D721Med (cell line): ENCODE measurements at regions not wholly inside any gene's neighbourhood (a gene's known extent, or its start where the extent isn't known, plus 50 kb on each side); places are given as distances from the start of the nearest gene placed in this dataset.
"Not testable (repeated sequence)": the region's sequence is repeated elsewhere in the genome, so short reads cannot be mapped to it uniquely, and the experiment has no call there.

Experiments used
- DNase-seq: peaks from one replicate; pipeline ENCODE4 v3.0.0; 2011; ENCODE audit warnings: low spot score; ENCODE audit not compliant: insufficient read length
- FAIRE-seq: peaks from 2 replicates; lab custom pipeline; 2011; peaks lifted over from hg19 to GRCh38; lab: Jason Lieb, UNC
- CTCF ChIP-seq: IDR thresholded peaks from 2 replicates; pipeline ENCODE4 v1.5.1; 2012; ENCODE audit warnings: mild to moderate bottlenecking, control low read depth; ENCODE audit not compliant: insufficient read depth; ENCODE audit errors: missing control alignments

GRCh38 chr7:122248472-122248871 lies 56.1 kb downstream of the FEZF1 start:
- FAIRE-seq = no peak
- no peak for TF ChIP-seq CTCF
- DNase-seq = no peak

GRCh38 chr7:122238729-122239128 lies 65.8 kb downstream of the FEZF1 start:
- not testable (repeated sequence) for DNase-seq, FAIRE-seq

- FAIRE-seq = not testable (repeated sequence)
These were observed 66.3 kb downstream of the FEZF1 start for GRCh38 chr7:122238297-122238696.

GRCh38 chr7:122225874-122226273 lies 78.7 kb downstream of the FEZF1 start:
- TF ChIP-seq CTCF = no peak

More at GRCh38 chr7:122238297-122238696, 66.3 kb downstream of the FEZF1 start:
- DNase-seq = not testable (repeated sequence)

GRCh38 chr7:122219253-122219865 lies 75.3 kb upstream of the AASS start:
- peak; percentile 90 for TF ChIP-seq CTCF
- DNase-seq (no peak), FAIRE-seq (no peak)

More at GRCh38 chr7:122225874-122226273, 78.7 kb downstream of the FEZF1 start:
- FAIRE-seq (no peak), DNase-seq (no peak)

GRCh38 chr7:122217125-122217524 lies 73.1 kb upstream of the AASS start:
- no peak for DNase-seq
- TF ChIP-seq CTCF = no peak
- FAIRE-seq = no peak

- DNase-seq (no peak), FAIRE-seq (no peak)
- TF ChIP-seq CTCF = no peak
These were observed 68.7 kb upstream of the AASS start for GRCh38 chr7:122212754-122213153.

- FAIRE-seq (no peak), DNase-seq (no peak)
These were observed 67.3 kb upstream of the AASS start for GRCh38 chr7:122211362-122211761.

More at GRCh38 chr7:122211362-122211761, 67.3 kb upstream of the AASS start:
- TF ChIP-seq CTCF = no peak
